Jurkat, Clone E6-1 (cell line): ENCODE measurements at regions not wholly inside any gene's neighbourhood (a gene's known extent, or its start where the extent isn't known, plus 50 kb on each side); places are given as distances from the start of the nearest gene placed in this dataset.

Source experiments
- DNase-seq: peaks from one replicate; pipeline ENCODE4 v3.0.0-alpha.2; 2011; ENCODE audit warnings: low read depth, low spot score
- H3K4me3 ChIP-seq: 2 replicates; pipeline ENCODE4 v1.5.1; 2011; ENCODE audit warnings: mild to moderate bottlenecking, low read length, control low read depth, moderate library complexity

GRCh38 chr21:28459193-28459592, 533.5 kb downstream of the LTN1 start:
- DNase-seq, result no peak
- no peak overlapping the region for H3K4me3 ChIP-seq

GRCh38 chr21:28458446-28458845, 534.2 kb downstream of the LTN1 start:
- H3K4me3 ChIP-seq, result no peak overlapping the region
- no peak for DNase-seq

GRCh38 chr21:28455253-28455600, 537.5 kb downstream of the LTN1 start:
- H3K4me3 ChIP-seq, result no peak overlapping the region
- no peak for DNase-seq

- no peak for DNase-seq
- no peak overlapping the region for H3K4me3 ChIP-seq
Measured at GRCh38 chr21:28454564-28455252, 538.0 kb downstream of the LTN1 start.

GRCh38 chr21:28447462-28447861, 545.2 kb downstream of the LTN1 start:
- H3K4me3 ChIP-seq, result no peak overlapping the region
- no peak for DNase-seq

GRCh38 chr21:28445141-28445830, 547.4 kb downstream of the LTN1 start:
- no peak for DNase-seq
- H3K4me3 ChIP-seq, result no peak overlapping the region

- no peak for DNase-seq
- no peak overlapping the region for H3K4me3 ChIP-seq
Measured at GRCh38 chr21:28444557-28444956, 548.1 kb downstream of the LTN1 start.

- DNase-seq, result no peak
- H3K4me3 ChIP-seq, result no peak overlapping the region
Measured at GRCh38 chr21:28444111-28444510, 548.6 kb downstream of the LTN1 start.

- H3K4me3 ChIP-seq, result no peak overlapping the region
Measured at GRCh38 chr21:28442624-28443023, 550.1 kb downstream of the LTN1 start.

GRCh38 chr21:28442085-28442484, 550.6 kb downstream of the LTN1 start:
- no peak overlapping the region for H3K4me3 ChIP-seq
- no peak for DNase-seq

More at GRCh38 chr21:28442624-28443023, 550.1 kb downstream of the LTN1 start:
- DNase-seq, result no peak

GRCh38 chr21:28439788-28440187, 552.9 kb downstream of the LTN1 start:
- no peak overlapping the region for H3K4me3 ChIP-seq
- no peak for DNase-seq

- no peak overlapping the region for H3K4me3 ChIP-seq
Measured at GRCh38 chr21:28439251-28439650, 553.4 kb downstream of the LTN1 start.

GRCh38 chr21:28437061-28437460, 555.6 kb downstream of the LTN1 start:
- no peak for DNase-seq
- no peak overlapping the region for H3K4me3 ChIP-seq

More at GRCh38 chr21:28439251-28439650, 553.4 kb downstream of the LTN1 start:
- DNase-seq, result no peak

GRCh38 chr21:28436286-28436932, 556.3 kb downstream of the LTN1 start:
- no peak for DNase-seq

GRCh38 chr21:28431527-28432200, 561.0 kb downstream of the LTN1 start:
- DNase-seq, result no peak
- no peak overlapping the region for H3K4me3 ChIP-seq

More at GRCh38 chr21:28436286-28436932, 556.3 kb downstream of the LTN1 start:
- no peak overlapping the region for H3K4me3 ChIP-seq

GRCh38 chr21:28431022-28431421, 561.7 kb downstream of the LTN1 start:
- H3K4me3 ChIP-seq, result no peak overlapping the region
- DNase-seq, result no peak

- H3K4me3 ChIP-seq, result no peak overlapping the region
- DNase-seq, result no peak
Measured at GRCh38 chr21:28429161-28429560, 563.5 kb downstream of the LTN1 start.

GRCh38 chr21:28427394-28428022, 565.2 kb downstream of the LTN1 start:
- no peak overlapping the region for H3K4me3 ChIP-seq
- DNase-seq, result no peak

- no peak for DNase-seq
- no peak overlapping the region for H3K4me3 ChIP-seq
Measured at GRCh38 chr21:28426545-28426944, 566.1 kb downstream of the LTN1 start.
